Tibial artery (tissue), 4 donors: ENCODE measurements at regions not wholly inside any gene's neighbourhood (a gene's known extent, or its start where the extent isn't known, plus 50 kb on each side); places are given as distances from the start of the nearest gene placed in this dataset.
"Not testable (repeated sequence)": the region's sequence is repeated elsewhere in the genome, so short reads cannot be mapped to it uniquely, and the experiment has no call there.

Source experiments
- DNase-seq, 2 donors: peaks; one replicate each; pipeline ENCODE4 v3.0.0-alpha.2; 2019
- H3K27ac ChIP-seq, 2 donors: fragments of 200-600 bp; sonication (generic) in 1 of 2; 1 replicate in 1 of 2; 2 replicates in 1 of 2; pipeline ENCODE4 v1.5.1; 2018 to 2019; ENCODE audit warnings: mild to moderate bottlenecking in 1 of 2
- H3K27me3 ChIP-seq, 2 donors: fragments of 200-600 bp; sonication (generic) in 1 of 2; one replicate each; pipeline versions ENCODE4 v1.5.1 to v1.6.0; 2016 to 2019
- H3K36me3 ChIP-seq, 3 donors: fragments of 200-600 bp; sonication (generic) in 2 of 3; one replicate each; pipeline ENCODE4 v1.5.1; 2016 to 2019; ENCODE audit warnings: mild to moderate bottlenecking in 2 of 3
- H3K4me1 ChIP-seq, 4 donors: fragments of 200-600 bp; sonication (generic) in 2 of 4; 1 replicate in 3 of 4; 2 replicates in 1 of 4; pipeline ENCODE4 v1.5.1; 2016 to 2019
- H3K4me3 ChIP-seq, 2 donors: fragments of 200-600 bp; sonication (generic) in 1 of 2; 1 replicate in 1 of 2; 2 replicates in 1 of 2; pipeline ENCODE4 v1.5.1; 2018 to 2019; ENCODE audit warnings: mild to moderate bottlenecking in 2 of 2
- H3K9me3 ChIP-seq, 3 donors: fragments of 200-600 bp; sonication (generic) in 1 of 3; one replicate each; pipeline ENCODE4 v1.5.1; 2016 to 2019
- intact Hi-C: fragments of 100-400 bp; cut with DNase I; formaldehyde crosslinking; loops from one replicate; pipeline ENCODE4 v1.15.0; 2023; ENCODE audit warnings: low total_unique reads

GRCh38 chr9:39463696-39464095, 108.2 kb downstream of the SPATA31A1 start:
- H3K27ac ChIP-seq, H3K9me3 ChIP-seq, H3K4me1 ChIP-seq, H3K36me3 ChIP-seq, DNase-seq, intact Hi-C loops, H3K27me3 ChIP-seq: not testable (repeated sequence)
- H3K4me3 ChIP-seq, result peak overlapping the region; percentile 57 to 60

- intact Hi-C loops, H3K36me3 ChIP-seq, H3K27me3 ChIP-seq, H3K4me1 ChIP-seq, H3K9me3 ChIP-seq: not testable (repeated sequence)
- Histone ChIP-seq H3K4me3 (peak overlapping the region; percentile 57 to 60), H3K27ac (peak overlapping the region; percentile 50 to 67)
- DNase-seq, result peak; percentile 80 to 93
Observed at GRCh38 chr9:39464122-39464777, 108.8 kb downstream of the SPATA31A1 start.

- H3K27me3 ChIP-seq, H3K4me1 ChIP-seq, H3K27ac ChIP-seq, H3K36me3 ChIP-seq, intact Hi-C loops, H3K9me3 ChIP-seq, H3K4me3 ChIP-seq, DNase-seq: not testable (repeated sequence)
Observed at GRCh38 chr9:39474499-39474898, 119.0 kb downstream of the SPATA31A1 start.

- H3K4me1 ChIP-seq, DNase-seq, intact Hi-C loops, H3K36me3 ChIP-seq, H3K9me3 ChIP-seq, H3K27me3 ChIP-seq, H3K4me3 ChIP-seq, H3K27ac ChIP-seq: not testable (repeated sequence)
Observed at GRCh38 chr9:39483073-39483472, 127.6 kb downstream of the SPATA31A1 start.

GRCh38 chr9:39483880-39484279, 128.4 kb downstream of the SPATA31A1 start:
- H3K36me3 ChIP-seq, H3K4me1 ChIP-seq, H3K27ac ChIP-seq, DNase-seq, H3K4me3 ChIP-seq, intact Hi-C loops, H3K9me3 ChIP-seq, H3K27me3 ChIP-seq: not testable (repeated sequence)

GRCh38 chr9:39484292-39484691, 128.8 kb downstream of the SPATA31A1 start:
- H3K9me3 ChIP-seq, H3K27ac ChIP-seq, H3K4me1 ChIP-seq, DNase-seq, H3K36me3 ChIP-seq, H3K27me3 ChIP-seq, intact Hi-C loops, H3K4me3 ChIP-seq: not testable (repeated sequence)

GRCh38 chr9:39487477-39487876, 132.0 kb downstream of the SPATA31A1 start:
- H3K27ac ChIP-seq, intact Hi-C loops, H3K36me3 ChIP-seq, H3K9me3 ChIP-seq, H3K27me3 ChIP-seq, H3K4me3 ChIP-seq, DNase-seq, H3K4me1 ChIP-seq: not testable (repeated sequence)

- H3K4me3 ChIP-seq, H3K27me3 ChIP-seq, intact Hi-C loops, H3K27ac ChIP-seq, H3K36me3 ChIP-seq, H3K9me3 ChIP-seq, H3K4me1 ChIP-seq, DNase-seq: not testable (repeated sequence)
Observed at GRCh38 chr9:39496248-39496647, 140.8 kb downstream of the SPATA31A1 start.

GRCh38 chr9:39503178-39503577, 147.7 kb downstream of the SPATA31A1 start:
- H3K27me3 ChIP-seq, H3K9me3 ChIP-seq, H3K4me1 ChIP-seq, H3K36me3 ChIP-seq, intact Hi-C loops, DNase-seq, H3K27ac ChIP-seq, H3K4me3 ChIP-seq: not testable (repeated sequence)

GRCh38 chr9:39527387-39528029, 172.0 kb downstream of the SPATA31A1 start:
- H3K27me3 ChIP-seq, H3K9me3 ChIP-seq, DNase-seq, H3K36me3 ChIP-seq, H3K4me3 ChIP-seq, intact Hi-C loops, H3K4me1 ChIP-seq, H3K27ac ChIP-seq: not testable (repeated sequence)

GRCh38 chr9:39532597-39532996, 177.1 kb downstream of the SPATA31A1 start:
- H3K4me1 ChIP-seq, intact Hi-C loops, H3K27me3 ChIP-seq, H3K4me3 ChIP-seq, H3K27ac ChIP-seq, H3K9me3 ChIP-seq, H3K36me3 ChIP-seq, DNase-seq: not testable (repeated sequence)

- H3K36me3 ChIP-seq, H3K4me1 ChIP-seq, intact Hi-C loops, DNase-seq, H3K27me3 ChIP-seq, H3K27ac ChIP-seq, H3K9me3 ChIP-seq, H3K4me3 ChIP-seq: not testable (repeated sequence)
Observed at GRCh38 chr9:39533001-39533762, 177.7 kb downstream of the SPATA31A1 start.

- intact Hi-C loops, H3K9me3 ChIP-seq, DNase-seq: not testable (repeated sequence)
Observed at GRCh38 chr9:39533763-39534548, 178.5 kb downstream of the SPATA31A1 start.

GRCh38 chr9:39534897-39535296, 179.4 kb downstream of the SPATA31A1 start:
- intact Hi-C loops, DNase-seq, H3K27me3 ChIP-seq, H3K36me3 ChIP-seq, H3K27ac ChIP-seq, H3K4me1 ChIP-seq, H3K4me3 ChIP-seq, H3K9me3 ChIP-seq: not testable (repeated sequence)

More at GRCh38 chr9:39533763-39534548, 178.5 kb downstream of the SPATA31A1 start:
- H3K4me1 ChIP-seq, H3K36me3 ChIP-seq, H3K27me3 ChIP-seq, H3K4me3 ChIP-seq, H3K27ac ChIP-seq: not testable (repeated sequence)
